WI38 (cell line): ENCODE measurements at regions not wholly inside any gene's neighbourhood (a gene's known extent, or its start where the extent isn't known, plus 50 kb on each side); places are given as distances from the start of the nearest gene placed in this dataset.

Experiments used
- H3K4me3 ChIP-seq: 2 replicates; pipeline ENCODE4 v1.5.1; 2011; ENCODE audit warnings: low read depth, mild to moderate bottlenecking, control low read depth, low read length
- TF ChIP-seq, protein P1 (sequence below): IDR thresholded peaks from 2 replicates; pipeline ENCODE4 v1.5.1; 2012; ENCODE audit warnings: low read depth, mild to moderate bottlenecking, control low read depth, low read length

DNA sequence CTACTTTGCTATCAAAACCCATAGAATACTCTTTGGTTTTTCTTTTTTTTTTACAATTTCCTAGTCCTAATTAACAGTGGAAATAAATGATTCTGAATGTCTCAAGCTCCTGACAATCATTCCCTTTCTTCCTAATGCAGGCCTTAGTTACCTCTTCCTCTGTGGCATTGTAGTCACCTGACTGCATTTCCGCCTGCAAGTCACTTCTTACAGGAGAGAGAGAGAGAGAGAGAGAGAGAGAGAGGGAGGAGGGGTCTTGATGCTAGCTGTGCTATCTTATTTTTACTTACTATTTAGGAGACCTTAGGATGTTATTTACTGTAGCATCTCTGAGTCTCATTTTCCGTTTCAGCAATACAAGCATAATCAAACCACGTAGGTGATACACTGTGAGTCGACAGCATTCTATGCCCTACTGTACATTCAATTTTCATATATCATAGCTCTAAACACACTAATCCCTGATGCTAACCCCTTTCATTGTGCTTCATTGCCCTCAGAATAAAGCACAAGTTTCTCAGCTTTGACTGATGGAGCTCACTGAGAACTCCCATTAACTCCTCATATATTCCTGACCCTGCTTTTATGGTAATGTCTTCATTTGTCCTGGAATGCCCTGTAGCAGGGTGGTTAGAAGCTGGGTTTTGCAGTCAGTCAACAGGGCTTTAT lies 1237.3 kb downstream of the XPNPEP1 start:
- no peak overlapping the region for H3K4me3 ChIP-seq
- TF ChIP-seq, protein P1, sequence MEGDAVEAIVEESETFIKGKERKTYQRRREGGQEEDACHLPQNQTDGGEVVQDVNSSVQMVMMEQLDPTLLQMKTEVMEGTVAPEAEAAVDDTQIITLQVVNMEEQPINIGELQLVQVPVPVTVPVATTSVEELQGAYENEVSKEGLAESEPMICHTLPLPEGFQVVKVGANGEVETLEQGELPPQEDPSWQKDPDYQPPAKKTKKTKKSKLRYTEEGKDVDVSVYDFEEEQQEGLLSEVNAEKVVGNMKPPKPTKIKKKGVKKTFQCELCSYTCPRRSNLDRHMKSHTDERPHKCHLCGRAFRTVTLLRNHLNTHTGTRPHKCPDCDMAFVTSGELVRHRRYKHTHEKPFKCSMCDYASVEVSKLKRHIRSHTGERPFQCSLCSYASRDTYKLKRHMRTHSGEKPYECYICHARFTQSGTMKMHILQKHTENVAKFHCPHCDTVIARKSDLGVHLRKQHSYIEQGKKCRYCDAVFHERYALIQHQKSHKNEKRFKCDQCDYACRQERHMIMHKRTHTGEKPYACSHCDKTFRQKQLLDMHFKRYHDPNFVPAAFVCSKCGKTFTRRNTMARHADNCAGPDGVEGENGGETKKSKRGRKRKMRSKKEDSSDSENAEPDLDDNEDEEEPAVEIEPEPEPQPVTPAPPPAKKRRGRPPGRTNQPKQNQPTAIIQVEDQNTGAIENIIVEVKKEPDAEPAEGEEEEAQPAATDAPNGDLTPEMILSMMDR, result no peak

DNA sequence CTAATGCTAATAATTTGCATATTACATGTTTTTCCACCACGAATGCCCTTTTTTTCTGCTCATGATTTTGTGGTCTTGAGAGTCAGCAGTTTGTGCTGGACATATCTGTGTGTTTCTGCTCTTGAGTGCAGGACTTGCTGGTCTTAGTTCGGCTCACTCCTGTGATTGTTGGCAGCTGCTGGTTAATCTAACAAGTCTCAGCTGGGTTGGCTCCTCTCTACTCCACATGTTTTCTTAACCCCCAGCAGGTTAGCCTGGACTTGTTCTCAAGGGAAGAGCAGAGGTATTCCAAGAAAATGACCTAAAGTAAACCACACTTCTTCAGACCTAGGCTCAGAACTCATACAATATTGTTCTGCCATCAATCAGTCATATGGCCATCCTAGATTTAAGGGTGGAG lies 1238.9 kb downstream of the XPNPEP1 start:
- no peak overlapping the region for H3K4me3 ChIP-seq

DNA sequence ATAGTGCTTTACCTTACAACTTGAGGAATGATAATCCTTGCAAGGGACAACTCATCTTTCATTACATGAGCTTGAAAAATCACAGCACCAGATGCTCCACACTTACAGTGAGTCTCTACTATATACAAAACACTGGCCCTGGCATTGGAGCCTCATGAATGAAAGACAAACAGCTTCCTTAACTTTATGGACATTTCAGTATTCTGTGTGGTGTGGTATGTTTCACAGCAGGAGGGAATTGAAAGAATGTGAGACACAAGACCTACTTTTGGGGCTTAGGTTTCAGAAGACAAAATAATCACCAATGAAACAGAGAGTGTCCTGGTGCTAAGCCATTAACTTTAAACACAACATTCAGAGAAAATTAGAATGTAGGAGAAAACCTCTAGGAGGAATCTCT lies 1249.6 kb downstream of the XPNPEP1 start:
- TF ChIP-seq, protein P1, result no peak

More for the DNA sequence above, 1238.9 kb downstream of the XPNPEP1 start:
- TF ChIP-seq, protein P1, result no peak

DNA sequence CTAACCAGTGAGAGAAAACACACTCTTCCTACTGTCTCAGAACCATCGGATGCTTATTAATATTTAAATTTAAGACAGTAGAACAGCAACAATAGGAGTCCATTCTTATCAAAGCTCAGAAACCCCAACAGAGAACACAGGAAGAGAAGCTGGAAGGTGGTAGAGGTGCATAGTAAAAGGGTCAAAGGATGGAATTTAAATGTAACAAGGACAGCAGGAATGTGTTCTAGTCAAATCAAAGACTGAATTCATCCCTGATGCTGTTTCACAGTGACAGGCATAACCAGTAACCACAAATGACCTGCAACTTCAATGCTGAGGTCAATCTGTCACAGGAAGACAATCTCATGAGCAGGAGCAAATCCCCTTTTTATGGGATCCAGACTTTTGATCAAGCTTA lies 1259.7 kb downstream of the XPNPEP1 start:
- H3K4me3 ChIP-seq, result no peak overlapping the region
- TF ChIP-seq, protein P1, result no peak

More for the DNA sequence above, 1249.6 kb downstream of the XPNPEP1 start:
- no peak overlapping the region for H3K4me3 ChIP-seq

DNA sequence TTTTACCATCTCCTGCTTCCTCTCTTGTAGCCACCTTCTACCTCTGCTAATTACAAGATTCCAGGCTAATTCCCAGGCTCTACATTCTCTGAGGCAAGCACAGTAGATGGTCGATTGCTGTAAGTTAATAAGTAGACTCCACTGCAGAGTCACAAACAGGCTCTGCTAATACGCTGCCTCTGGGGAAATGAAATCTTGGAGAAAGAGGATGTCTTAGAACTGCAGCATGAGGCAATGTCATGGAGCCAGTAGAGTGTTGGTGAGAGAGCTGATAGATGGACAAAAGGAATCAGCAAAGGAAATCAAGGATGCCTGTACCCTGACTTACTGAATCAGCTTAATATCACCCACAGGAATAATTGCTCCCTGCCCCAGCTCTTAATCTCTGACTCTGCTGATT lies 1260.3 kb downstream of the XPNPEP1 start:
- TF ChIP-seq, protein P1, result no peak

DNA sequence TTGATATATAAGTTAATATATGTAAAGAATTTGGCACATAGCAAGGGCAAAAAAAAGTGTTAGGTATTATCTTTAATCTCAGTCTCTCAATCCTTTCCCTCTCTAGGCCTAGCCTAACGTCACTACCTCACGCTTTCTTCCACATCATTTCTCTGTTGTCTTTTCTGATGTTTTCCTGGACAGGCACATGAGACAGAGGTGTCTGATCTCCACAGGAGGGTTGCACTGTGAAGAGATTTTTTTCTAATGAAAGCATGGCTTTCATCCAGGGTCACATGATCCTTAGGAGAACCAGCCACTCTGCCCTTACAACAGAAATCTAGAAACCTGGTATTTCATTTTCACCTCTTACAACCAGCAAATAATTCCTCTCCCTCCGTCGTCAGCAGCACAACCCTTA lies 1268.3 kb downstream of the XPNPEP1 start:
- H3K4me3 ChIP-seq, result no peak overlapping the region
- TF ChIP-seq, protein P1, result no peak

More for the DNA sequence above, 1260.3 kb downstream of the XPNPEP1 start:
- H3K4me3 ChIP-seq, result no peak overlapping the region

DNA sequence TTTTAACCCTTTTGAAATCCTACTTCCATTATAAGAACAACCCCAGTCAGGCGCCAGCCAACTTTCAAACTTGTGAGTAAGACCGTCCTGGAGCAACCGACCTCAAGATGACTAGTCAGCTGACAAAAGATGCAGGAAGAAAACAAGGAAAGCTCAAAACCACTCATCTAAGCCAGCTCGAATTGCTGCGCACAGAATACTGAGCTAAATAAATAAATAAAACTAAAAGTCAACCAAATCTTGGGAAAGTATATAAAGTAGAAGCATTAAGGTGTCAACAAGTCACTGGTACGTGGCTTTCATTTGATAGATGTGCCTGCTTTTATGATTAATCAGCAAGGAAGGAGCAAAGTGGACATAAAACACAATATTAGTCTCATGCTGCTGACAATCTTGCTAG lies 1269.8 kb downstream of the XPNPEP1 start:
- TF ChIP-seq, protein P1, result no peak
- no peak overlapping the region for H3K4me3 ChIP-seq
